CD4-positive, alpha-beta memory T cell (primary cell): ENCODE measurements at regions not wholly inside any gene's neighbourhood (a gene's known extent, or its start where the extent isn't known, plus 50 kb on each side); places are given as distances from the start of the nearest gene placed in this dataset.
A peak's percentile ranks its signal among the peaks of the same experiment; 100 is the strongest.
"Not testable (repeated sequence)": the region's sequence is repeated elsewhere in the genome, so short reads cannot be mapped to it uniquely, and the experiment has no call there.

Source experiments
- CTCF ChIA-PET: fragments of 350-600 bp; sonication (Branson Sonifier 250); formaldehyde crosslinking; loops from one replicate; lab custom pipeline; 2021; ENCODE audit warnings: inconsistent platforms; ENCODE audit not compliant: partially characterized antibody; lab: Charles Lee
- POLR2A ChIA-PET: fragments of 350-600 bp; sonication (Branson Sonifier 250); formaldehyde crosslinking; loops from one replicate; lab custom pipeline; 2021; ENCODE audit not compliant: partially characterized antibody; lab: Charles Lee
- DNase-seq, 5 donors: peaks; one replicate each; pipeline versions ENCODE4 v3.0.0 to v3.0.0-alpha.2; 2020 to 2022; ENCODE audit warnings: mixed read lengths in 1 of 5
- H3K27ac ChIP-seq: one replicate; pipeline ENCODE4 v1.7.0; 2013; ENCODE audit warnings: low read depth, low read length
- H3K27me3 ChIP-seq: 2 replicates; pipeline ENCODE4 v1.7.0; 2013; ENCODE audit warnings: mild to moderate bottlenecking, low read length, moderate library complexity; ENCODE audit not compliant: insufficient read depth
- H3K36me3 ChIP-seq: 2 replicates; pipeline ENCODE4 v1.7.0; 2013; ENCODE audit warnings: mild to moderate bottlenecking, low read length, moderate library complexity; ENCODE audit not compliant: insufficient read depth
- H3K4me1 ChIP-seq: 2 replicates; pipeline ENCODE4 v1.7.0; 2013; ENCODE audit warnings: mild to moderate bottlenecking, low read length, moderate library complexity; ENCODE audit not compliant: insufficient read depth
- H3K4me3 ChIP-seq, 2 donors: one replicate each; pipeline ENCODE4 v1.7.0; 2013; ENCODE audit warnings: low read length in 2 of 2, mild to moderate bottlenecking in 1 of 2
- H3K9me3 ChIP-seq, 2 donors: one replicate each; pipeline ENCODE4 v1.7.0; 2013; ENCODE audit warnings: low read length in 2 of 2, control low read depth in 1 of 2; ENCODE audit not compliant: control insufficient read depth in 1 of 2
- H3K27ac Mint-ChIP-seq, 7 donors: one replicate each; pipeline ENCODE4 v1.8.0; 2020 to 2021; ENCODE audit warnings: mixed read lengths in 7 of 7, mild to moderate bottlenecking in 6 of 7, inconsistent platforms in 3 of 7, moderate library complexity in 3 of 7
- H3K27me3 Mint-ChIP-seq, 2 donors: one replicate each; pipeline ENCODE4 v1.8.0; 2020 to 2021; ENCODE audit warnings: mixed read lengths in 2 of 2
- H3K36me3 Mint-ChIP-seq, 2 donors: one replicate each; pipeline ENCODE4 v1.8.0; 2020 to 2021; ENCODE audit warnings: mixed read lengths in 2 of 2, inconsistent platforms in 1 of 2, mild to moderate bottlenecking in 1 of 2
- H3K4me1 Mint-ChIP-seq, 4 donors: one replicate each; pipeline ENCODE4 v1.8.0; 2020 to 2021; ENCODE audit warnings: mixed read lengths in 4 of 4, mild to moderate bottlenecking in 1 of 4
- H3K4me3 Mint-ChIP-seq, 8 donors: one replicate each; pipeline ENCODE4 v1.8.0; 2020 to 2021; ENCODE audit warnings: mixed read lengths in 8 of 8, mild to moderate bottlenecking in 7 of 8, moderate library complexity in 6 of 8, inconsistent platforms in 3 of 8
- H3K9me3 Mint-ChIP-seq, 8 donors: one replicate each; pipeline ENCODE4 v1.8.0; 2020 to 2021; ENCODE audit warnings: mixed read lengths in 8 of 8, mild to moderate bottlenecking in 5 of 8, inconsistent platforms in 3 of 8, moderate library complexity in 1 of 8
- intact Hi-C: fragments of 100-400 bp; cut with micrococcal nuclease; formaldehyde crosslinking; loops from one replicate; pipeline ENCODE4 v1.15.1; 2023

DNA sequence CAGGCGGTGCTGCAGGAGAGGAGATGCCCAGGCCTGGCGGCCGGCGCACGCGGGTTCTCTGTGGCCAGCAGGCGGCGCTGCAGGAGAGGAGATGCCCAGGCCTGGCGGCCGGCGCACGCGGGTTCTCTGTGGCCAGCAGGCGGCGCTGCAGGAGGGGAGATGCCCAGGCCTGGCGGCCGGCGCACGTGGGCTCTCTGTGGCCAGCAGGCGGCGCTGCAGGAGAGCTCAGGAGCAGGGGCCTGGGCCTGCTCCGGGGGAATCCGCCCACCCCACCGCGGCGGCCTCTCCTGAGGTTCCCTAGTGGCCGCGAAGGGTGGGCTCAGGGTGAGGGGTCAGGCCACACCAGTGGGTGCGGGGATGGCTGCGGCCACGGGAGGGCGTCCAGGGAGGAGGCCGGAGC, 75.9 kb downstream of the OR4F16 start:
- DNase-seq, CTCF ChIA-PET, H3K27me3 Mint-ChIP-seq, H3K4me3 Mint-ChIP-seq, H3K4me1 Mint-ChIP-seq, H3K4me3 ChIP-seq, H3K4me1 ChIP-seq, POLR2A ChIA-PET, intact Hi-C loops, H3K36me3 ChIP-seq, H3K36me3 Mint-ChIP-seq, H3K27me3 ChIP-seq, H3K27ac Mint-ChIP-seq, H3K9me3 Mint-ChIP-seq, H3K27ac ChIP-seq, H3K9me3 ChIP-seq: not testable (repeated sequence)

DNA sequence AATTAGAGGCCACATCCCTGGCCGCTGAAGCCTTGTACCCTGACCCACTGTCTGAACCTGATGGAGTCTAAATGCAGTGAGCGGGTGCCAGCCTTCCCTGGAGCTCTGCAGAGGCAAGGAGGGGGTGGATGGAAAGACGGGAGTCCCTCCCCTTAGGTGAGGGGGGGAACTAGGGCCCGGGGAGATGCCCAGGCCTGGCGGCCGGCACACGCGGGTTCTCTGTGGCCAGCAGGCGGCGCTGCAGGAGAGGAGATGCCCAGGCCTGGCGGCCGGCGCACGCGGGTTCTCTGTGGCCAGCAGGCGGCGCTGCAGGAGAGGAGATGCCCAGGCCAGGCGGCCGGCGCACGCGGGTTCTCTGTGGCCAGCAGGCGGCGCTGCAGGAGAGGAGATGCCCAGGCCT, 77.3 kb downstream of the OR4F16 start:
- H3K4me3 ChIP-seq, H3K4me3 Mint-ChIP-seq, H3K4me1 Mint-ChIP-seq, H3K27ac ChIP-seq, H3K9me3 Mint-ChIP-seq, H3K27me3 ChIP-seq, H3K4me1 ChIP-seq, DNase-seq, intact Hi-C loops, H3K36me3 Mint-ChIP-seq, H3K27ac Mint-ChIP-seq, H3K27me3 Mint-ChIP-seq, H3K9me3 ChIP-seq, CTCF ChIA-PET, H3K36me3 ChIP-seq, POLR2A ChIA-PET: not testable (repeated sequence)

DNA sequence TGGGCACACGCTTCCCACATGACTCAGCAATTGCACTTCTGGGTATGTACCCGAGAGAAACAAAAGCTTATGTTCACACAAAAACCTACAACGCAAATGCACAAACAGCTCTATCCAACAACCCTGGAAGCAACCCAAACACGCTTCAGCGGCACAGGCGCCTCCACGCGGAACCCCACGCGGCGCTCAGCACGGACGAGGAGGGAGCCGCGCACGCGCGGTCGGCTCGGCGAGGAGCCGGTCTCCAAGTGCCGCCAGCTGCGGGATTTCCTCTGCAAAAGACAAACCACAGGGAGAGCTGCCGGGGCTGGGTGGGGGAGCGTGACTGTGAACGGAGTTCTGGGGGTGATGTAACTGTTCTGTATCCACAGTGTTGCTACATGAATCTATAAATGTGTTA, 81.2 kb downstream of the OR4F16 start:
- H3K27ac ChIP-seq, H3K9me3 ChIP-seq, H3K36me3 Mint-ChIP-seq, H3K4me1 Mint-ChIP-seq, H3K27ac Mint-ChIP-seq, H3K36me3 ChIP-seq, H3K9me3 Mint-ChIP-seq, intact Hi-C loops, H3K27me3 Mint-ChIP-seq, CTCF ChIA-PET, H3K27me3 ChIP-seq, H3K4me1 ChIP-seq, H3K4me3 ChIP-seq, POLR2A ChIA-PET: not testable (repeated sequence)
- H3K4me3 Mint-ChIP-seq: peak overlapping the region in 3 of 8 donors; percentile 8 to 47 (median 45)
- DNase-seq: peak in 4 of 5 donors; percentile 17 to 46 (median 24)

DNA sequence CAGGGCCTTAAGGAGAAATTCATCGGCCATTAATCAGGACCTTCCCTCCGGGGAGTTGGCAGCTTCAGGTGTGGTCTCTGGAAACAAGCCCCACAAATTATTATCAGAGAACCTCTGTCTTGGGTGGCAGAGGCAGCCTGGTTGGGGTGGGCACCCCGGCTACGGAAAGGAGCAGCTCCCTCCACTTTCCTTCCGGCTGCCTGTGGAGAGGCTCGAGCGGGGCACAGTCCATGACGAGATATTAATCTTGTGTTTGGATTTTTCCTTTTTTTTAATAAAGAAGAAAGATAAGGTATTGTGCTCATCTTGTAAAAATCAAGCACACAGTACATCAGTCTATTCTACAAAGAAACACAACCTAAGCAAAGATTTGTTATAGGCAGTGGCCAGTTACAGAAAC, 98.2 kb downstream of the OR4F16 start:
- intact Hi-C loops, H3K27me3 Mint-ChIP-seq: not testable (repeated sequence)

DNA sequence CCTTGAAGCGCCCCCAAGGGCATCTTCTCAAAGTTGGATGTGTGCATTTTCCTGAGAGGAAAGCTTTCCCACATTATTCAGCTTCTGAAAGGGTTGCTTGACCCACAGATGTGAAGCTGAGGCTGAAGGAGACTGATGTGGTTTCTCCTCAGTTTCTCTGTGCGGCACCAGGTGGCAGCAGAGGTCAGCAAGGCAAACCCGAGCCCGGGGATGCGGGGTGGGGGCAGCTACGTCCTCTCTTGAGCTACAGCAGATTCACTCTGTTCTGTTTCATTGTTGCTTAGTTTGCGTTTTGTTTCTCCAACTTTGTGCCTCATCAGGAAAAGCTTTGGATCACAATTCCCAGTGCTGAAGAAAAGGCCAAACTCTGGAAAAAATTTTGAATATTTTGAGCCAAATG, 100.5 kb downstream of the OR4F16 start:
- intact Hi-C loops, H3K27ac Mint-ChIP-seq, H3K27ac ChIP-seq, H3K9me3 ChIP-seq, CTCF ChIA-PET, H3K27me3 Mint-ChIP-seq, POLR2A ChIA-PET, H3K9me3 Mint-ChIP-seq, H3K4me1 ChIP-seq, H3K36me3 ChIP-seq, H3K27me3 ChIP-seq, H3K36me3 Mint-ChIP-seq, H3K4me1 Mint-ChIP-seq, H3K4me3 Mint-ChIP-seq, H3K4me3 ChIP-seq: not testable (repeated sequence)
- DNase-seq: peak; percentile 15 to 52 (median 35)

More for the DNA sequence above, 98.2 kb downstream of the OR4F16 start:
- DNase-seq, H3K4me1 Mint-ChIP-seq, POLR2A ChIA-PET, H3K4me3 Mint-ChIP-seq, H3K4me3 ChIP-seq, H3K27ac Mint-ChIP-seq, H3K36me3 Mint-ChIP-seq, CTCF ChIA-PET, H3K9me3 Mint-ChIP-seq, H3K27ac ChIP-seq, H3K27me3 ChIP-seq, H3K4me1 ChIP-seq, H3K36me3 ChIP-seq, H3K9me3 ChIP-seq: not testable (repeated sequence)
